ENCODE measurements at regions not wholly inside any gene's neighbourhood (a gene's known extent, or its start where the extent isn't known, plus 50 kb on each side); places are given as distances from the start of the nearest gene placed in this dataset.

DNA sequence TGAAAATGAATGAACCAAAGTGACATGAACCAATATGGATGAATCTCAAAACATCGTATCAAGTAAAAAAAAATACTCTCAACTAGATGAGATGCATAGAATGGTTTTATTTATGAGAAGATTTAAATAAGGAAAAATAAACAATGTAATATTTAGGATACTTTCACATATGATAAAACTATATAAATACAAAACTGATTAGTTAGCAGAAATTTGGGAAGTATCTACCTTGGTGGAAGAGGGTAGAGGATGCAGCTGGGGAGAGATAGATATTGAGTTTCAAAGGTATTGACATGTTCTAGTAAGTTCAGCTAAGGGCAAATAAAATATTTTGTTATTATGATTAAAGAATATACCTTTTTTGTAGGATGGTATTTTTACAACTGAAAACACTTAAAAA, 463.1 kb downstream of the SH2D4B start:
- TF ChIP-seq, protein P1, sequence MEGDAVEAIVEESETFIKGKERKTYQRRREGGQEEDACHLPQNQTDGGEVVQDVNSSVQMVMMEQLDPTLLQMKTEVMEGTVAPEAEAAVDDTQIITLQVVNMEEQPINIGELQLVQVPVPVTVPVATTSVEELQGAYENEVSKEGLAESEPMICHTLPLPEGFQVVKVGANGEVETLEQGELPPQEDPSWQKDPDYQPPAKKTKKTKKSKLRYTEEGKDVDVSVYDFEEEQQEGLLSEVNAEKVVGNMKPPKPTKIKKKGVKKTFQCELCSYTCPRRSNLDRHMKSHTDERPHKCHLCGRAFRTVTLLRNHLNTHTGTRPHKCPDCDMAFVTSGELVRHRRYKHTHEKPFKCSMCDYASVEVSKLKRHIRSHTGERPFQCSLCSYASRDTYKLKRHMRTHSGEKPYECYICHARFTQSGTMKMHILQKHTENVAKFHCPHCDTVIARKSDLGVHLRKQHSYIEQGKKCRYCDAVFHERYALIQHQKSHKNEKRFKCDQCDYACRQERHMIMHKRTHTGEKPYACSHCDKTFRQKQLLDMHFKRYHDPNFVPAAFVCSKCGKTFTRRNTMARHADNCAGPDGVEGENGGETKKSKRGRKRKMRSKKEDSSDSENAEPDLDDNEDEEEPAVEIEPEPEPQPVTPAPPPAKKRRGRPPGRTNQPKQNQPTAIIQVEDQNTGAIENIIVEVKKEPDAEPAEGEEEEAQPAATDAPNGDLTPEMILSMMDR (IDR thresholded peaks at IDR 0.05; ENCODE audit: insufficient read depth, low read length), result no peak
- TF ChIP-seq GABPA (IDR thresholded peaks at IDR 0.05; ENCODE audit: low read depth) (no peak), REST (IDR thresholded peaks at IDR 0.05; ENCODE audit: insufficient replicate concordance, low read depth) (no peak), SPI1 (IDR thresholded peaks at IDR 0.05; ENCODE audit: borderline replicate concordance, low read depth) (no peak), POLR2AphosphoS5 (IDR thresholded peaks at IDR 0.05; ENCODE audit: low read depth) (no peak)

Data from HL-60 (cell line).